ENCODE measurements at regions not wholly inside any gene's neighbourhood (a gene's known extent, or its start where the extent isn't known, plus 50 kb on each side); places are given as distances from the start of the nearest gene placed in this dataset.

DNA sequence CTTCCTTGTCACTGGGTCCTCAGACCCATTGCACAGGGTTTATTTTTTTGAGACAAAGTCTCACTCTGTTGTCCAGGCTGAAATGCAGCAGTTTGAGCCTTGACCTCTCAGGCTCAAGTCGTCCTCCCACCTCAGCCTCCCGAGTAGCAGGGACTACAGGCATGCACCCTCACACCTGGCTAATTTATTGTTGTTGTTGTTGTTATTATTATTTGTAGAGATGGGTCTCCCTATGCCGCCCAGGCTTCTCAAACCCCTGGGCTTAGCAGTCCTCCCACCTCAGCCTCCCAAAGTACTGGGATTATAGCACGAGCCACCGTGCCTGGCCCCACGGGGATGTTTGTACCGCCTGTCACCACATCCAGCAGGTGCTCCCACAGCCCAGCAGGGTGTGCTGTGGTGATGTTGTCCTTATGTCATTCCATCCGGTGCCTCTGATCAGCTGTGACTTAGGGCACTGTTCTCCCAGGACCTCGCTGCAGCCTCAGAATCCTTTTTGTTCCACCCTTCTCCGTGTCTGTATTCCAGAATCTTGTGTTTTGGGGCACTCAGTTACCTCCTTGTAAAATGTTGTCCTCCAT, 182.3 kb downstream of the INO80D start:
- TF ChIP-seq, protein P1, sequence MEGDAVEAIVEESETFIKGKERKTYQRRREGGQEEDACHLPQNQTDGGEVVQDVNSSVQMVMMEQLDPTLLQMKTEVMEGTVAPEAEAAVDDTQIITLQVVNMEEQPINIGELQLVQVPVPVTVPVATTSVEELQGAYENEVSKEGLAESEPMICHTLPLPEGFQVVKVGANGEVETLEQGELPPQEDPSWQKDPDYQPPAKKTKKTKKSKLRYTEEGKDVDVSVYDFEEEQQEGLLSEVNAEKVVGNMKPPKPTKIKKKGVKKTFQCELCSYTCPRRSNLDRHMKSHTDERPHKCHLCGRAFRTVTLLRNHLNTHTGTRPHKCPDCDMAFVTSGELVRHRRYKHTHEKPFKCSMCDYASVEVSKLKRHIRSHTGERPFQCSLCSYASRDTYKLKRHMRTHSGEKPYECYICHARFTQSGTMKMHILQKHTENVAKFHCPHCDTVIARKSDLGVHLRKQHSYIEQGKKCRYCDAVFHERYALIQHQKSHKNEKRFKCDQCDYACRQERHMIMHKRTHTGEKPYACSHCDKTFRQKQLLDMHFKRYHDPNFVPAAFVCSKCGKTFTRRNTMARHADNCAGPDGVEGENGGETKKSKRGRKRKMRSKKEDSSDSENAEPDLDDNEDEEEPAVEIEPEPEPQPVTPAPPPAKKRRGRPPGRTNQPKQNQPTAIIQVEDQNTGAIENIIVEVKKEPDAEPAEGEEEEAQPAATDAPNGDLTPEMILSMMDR (IDR thresholded peaks at IDR 0.05; ENCODE audit: control insufficient read depth, insufficient read depth, low read depth, low read length, missing control alignments) = peak; percentile 36
- no peak for DNase-seq (ENCODE audit: low read depth)
- H3K4me3 ChIP-seq (ENCODE audit: control insufficient read depth, low read depth, low read length) = no peak overlapping the region

DNA sequence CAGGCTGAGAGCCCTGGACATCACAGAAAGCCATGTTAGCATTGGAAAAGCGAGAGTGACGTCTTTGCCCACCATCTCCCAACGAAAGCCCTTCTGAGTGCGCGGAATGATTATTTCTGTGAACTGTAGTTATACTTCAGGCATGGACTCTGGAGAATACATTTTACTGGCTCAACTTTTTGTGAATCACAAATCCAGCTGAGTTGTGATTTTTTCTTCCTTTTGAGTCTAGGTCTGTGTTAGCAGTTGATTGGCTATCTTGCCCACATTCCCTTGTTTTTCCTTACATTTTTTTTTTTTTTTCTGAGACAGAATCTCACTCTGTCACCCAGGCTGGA, 183.1 kb downstream of the INO80D start:
- H3K4me3 ChIP-seq (ENCODE audit: control insufficient read depth, low read depth, low read length) = no peak overlapping the region
- TF ChIP-seq, protein P1 (IDR thresholded peaks at IDR 0.05; ENCODE audit: control insufficient read depth, insufficient read depth, low read depth, low read length, missing control alignments) = no peak
- DNase-seq (ENCODE audit: low read depth) = no peak

DNA sequence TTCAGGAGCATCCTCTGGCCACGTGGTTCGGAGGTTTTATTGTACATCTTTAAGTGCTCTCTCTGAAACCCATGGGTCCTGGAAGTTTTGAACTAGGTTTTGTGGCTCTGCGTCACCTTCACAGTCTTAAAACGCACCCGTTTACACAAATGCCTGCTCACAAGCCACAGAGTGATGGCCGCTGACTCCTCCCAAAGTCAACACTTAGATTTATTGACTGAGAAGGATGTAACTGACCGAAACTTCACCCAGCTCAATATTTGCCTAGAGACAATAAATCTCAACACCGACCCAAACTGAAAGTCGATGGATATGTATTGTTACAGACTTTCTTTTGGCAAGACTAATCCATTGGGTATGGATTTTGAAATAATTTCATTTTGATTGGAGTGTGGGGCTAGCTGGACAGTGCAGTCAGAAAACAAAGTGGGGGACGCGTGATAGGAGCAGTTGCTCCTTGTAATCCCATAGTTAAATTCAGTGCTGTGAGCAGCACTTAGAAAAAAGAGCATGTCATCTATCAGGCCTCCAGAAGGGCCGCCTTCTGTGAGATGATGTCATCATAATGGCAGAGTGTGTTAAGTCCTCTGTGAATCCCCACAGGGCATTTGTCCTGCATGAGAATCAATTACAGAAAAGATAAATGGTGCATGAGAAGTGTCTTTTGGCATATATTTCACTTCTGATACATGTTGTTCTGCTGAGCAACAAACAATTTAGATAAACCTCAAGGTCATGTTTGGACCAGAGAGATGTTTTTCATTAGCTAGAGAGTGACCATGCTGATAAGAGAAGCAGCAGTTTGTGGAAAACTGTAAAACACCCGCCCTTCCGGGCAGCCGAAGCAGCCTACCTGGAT, 183.7 kb downstream of the INO80D start:
- no peak overlapping the region for H3K4me3 ChIP-seq (ENCODE audit: control insufficient read depth, low read depth, low read length)
- DNase-seq (ENCODE audit: low read depth) = no peak
- TF ChIP-seq, protein P1 (IDR thresholded peaks at IDR 0.05; ENCODE audit: control insufficient read depth, insufficient read depth, low read depth, low read length, missing control alignments) = no peak

DNA sequence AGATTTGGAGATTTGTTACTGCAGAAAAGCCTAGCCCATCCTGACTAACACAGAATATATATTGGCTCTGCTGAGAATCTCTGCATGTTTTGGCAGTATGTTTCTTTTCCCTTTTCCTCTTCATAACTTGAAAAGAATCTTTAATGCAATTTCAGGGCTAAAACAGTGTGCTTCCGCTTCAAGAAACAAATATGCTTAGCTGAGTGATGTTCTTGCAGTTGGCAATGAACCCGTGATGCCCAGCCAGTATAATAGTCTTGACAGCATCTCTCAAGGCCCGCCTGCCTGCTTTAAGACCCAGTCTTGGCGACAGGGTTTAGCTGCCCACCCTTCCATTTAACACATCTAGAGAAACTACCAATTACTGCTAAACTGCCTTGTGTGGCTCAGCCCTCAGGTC, 184.5 kb downstream of the INO80D start:
- TF ChIP-seq, protein P1 (IDR thresholded peaks at IDR 0.05; ENCODE audit: control insufficient read depth, insufficient read depth, low read depth, low read length, missing control alignments) = no peak
- no peak overlapping the region for H3K4me3 ChIP-seq (ENCODE audit: control insufficient read depth, low read depth, low read length)
- DNase-seq (ENCODE audit: low read depth) = no peak

DNA sequence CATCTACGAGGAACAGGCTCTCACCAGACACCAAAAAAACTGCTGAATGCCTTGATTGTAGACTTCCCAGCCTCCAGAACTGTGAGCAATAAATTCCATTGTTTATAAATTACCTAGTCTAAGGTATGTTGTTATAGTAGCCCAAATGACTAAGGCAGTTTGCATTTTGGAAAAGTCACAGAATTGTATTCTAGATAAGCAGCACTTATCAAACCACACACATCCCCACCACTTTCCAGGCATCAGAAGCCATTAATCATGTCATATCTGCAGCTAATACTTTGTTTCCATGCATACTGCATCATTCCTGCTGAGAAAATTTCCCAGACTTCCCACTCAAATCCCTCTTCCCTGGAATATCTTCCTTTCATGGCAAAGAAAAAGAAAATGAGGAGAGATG, 187.2 kb downstream of the INO80D start:
- no peak for DNase-seq (ENCODE audit: low read depth)

DNA sequence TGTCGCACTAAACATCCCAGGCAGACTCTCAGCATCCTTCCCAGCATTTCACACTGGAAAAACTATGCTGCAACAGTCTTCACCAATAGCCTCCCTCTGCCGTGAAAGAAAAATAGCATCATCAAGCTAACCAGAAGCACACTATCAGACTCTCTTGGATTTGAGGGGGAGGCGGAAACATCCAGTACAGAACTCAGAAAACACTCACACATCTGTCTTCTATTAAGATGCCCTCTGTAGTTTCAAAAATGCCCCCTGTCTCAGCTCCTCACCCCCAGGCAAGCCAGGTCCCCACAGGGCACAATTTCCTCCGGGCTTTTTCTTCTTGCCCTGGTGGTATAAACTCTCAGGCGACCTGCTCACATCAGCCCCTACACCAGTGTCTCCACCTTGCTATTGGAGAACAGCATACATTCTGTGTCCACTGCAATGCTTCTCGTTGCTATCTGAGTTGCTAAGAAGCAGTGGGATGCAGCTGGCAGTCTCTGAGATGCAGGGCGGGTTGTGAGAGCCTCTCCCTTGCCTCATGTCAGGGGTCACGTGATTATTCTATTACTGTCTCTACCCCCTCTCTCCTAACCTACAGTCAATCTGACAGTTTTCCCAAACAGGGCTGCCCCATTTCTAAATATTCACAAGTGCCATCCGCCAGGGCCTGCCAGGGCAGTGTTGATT, 189.9 kb downstream of the INO80D start:
- TF ChIP-seq, protein P1 (IDR thresholded peaks at IDR 0.05; ENCODE audit: control insufficient read depth, insufficient read depth, low read depth, low read length, missing control alignments) = no peak
- no peak for DNase-seq (ENCODE audit: low read depth)
- no peak overlapping the region for H3K4me3 ChIP-seq (ENCODE audit: control insufficient read depth, low read depth, low read length)

More for the DNA sequence above, 187.2 kb downstream of the INO80D start:
- TF ChIP-seq, protein P1 (IDR thresholded peaks at IDR 0.05; ENCODE audit: control insufficient read depth, insufficient read depth, low read depth, low read length, missing control alignments) = no peak
- no peak overlapping the region for H3K4me3 ChIP-seq (ENCODE audit: control insufficient read depth, low read depth, low read length)

Data from AG09309 (cell line).